Fibroblast of lung (primary cell): ENCODE measurements at regions not wholly inside any gene's neighbourhood (a gene's known extent, or its start where the extent isn't known, plus 50 kb on each side); places are given as distances from the start of the nearest gene placed in this dataset.

Source experiments
- CTCF ChIP-seq, 2 donors: IDR thresholded peaks in 1 of 2; conservative IDR thresholded peaks in 1 of 2; 1 replicate in 1 of 2; 2 replicates in 1 of 2; pipeline ENCODE4 v1.5.1; 2011 to 2012; ENCODE audit warnings: low read length in 2 of 2, control low read depth in 1 of 2, inconsistent platforms in 1 of 2, low read depth in 1 of 2, mild to moderate bottlenecking in 1 of 2
- EZH2 ChIP-seq: IDR thresholded peaks from 2 replicates; pipeline ENCODE4 v1.5.1; 2012; ENCODE audit warnings: low read length, control low read depth, mild to moderate bottlenecking; ENCODE audit errors: missing control alignments

GRCh38 chr2:51638811-51639210, 606.9 kb upstream of the NRXN1 start:
- TF ChIP-seq CTCF (conservative IDR thresholded peaks at IDR 0.05 in 1 of 2, IDR thresholded peaks at IDR 0.05 in 1 of 2; ENCODE audit: low read depth in 1 of 2, low read length in 2 of 2) (no peak), EZH2 (no peak)
